OCI-LY3 (cell line): ENCODE measurements at regions not wholly inside any gene's neighbourhood (a gene's known extent, or its start where the extent isn't known, plus 50 kb on each side); places are given as distances from the start of the nearest gene placed in this dataset.

ENCODE experiments used
- CTCF ChIP-seq: fragments of 200-600, 300-600 bp; sonication (generic); IDR thresholded peaks from 2 replicates; pipeline ENCODE4 v1.5.1; 2014; ENCODE audit warnings: antibody characterized with exemption, low read length, low read depth
- EZH2phosphoT487 ChIP-seq: fragments of 200-600 bp; shearing (Covaris generic); IDR thresholded peaks from 2 replicates; pipeline ENCODE4 v1.6.1; 2018; ENCODE audit warnings: antibody characterized with exemption, mixed run types, low read depth

- no peak for TF ChIP-seq CTCF
- TF ChIP-seq EZH2phosphoT487: no peak
Observed at GRCh38 chr2:147772781-147773180, 72.0 kb upstream of the ACVR2A start.
